OCI-LY1 (cell line): ENCODE measurements at regions not wholly inside any gene's neighbourhood (a gene's known extent, or its start where the extent isn't known, plus 50 kb on each side); places are given as distances from the start of the nearest gene placed in this dataset.

ENCODE experiments used
- EZH2 ChIP-seq: fragments of 200-600 bp; sonication (generic), shearing (Covaris generic); IDR thresholded peaks from 2 replicates; pipeline ENCODE4 v1.8.0; 2017; ENCODE audit warnings: borderline replicate concordance, mixed run types, mild to moderate bottlenecking, antibody characterized with exemption, low read length, moderate library complexity, mixed read lengths
- TF ChIP-seq, protein P1 (sequence below): fragments of 200-600 bp; sonication (generic), shearing (Covaris generic); IDR thresholded peaks from 2 replicates; pipeline ENCODE4 v1.5.1; 2017; ENCODE audit warnings: mild to moderate bottlenecking, antibody characterized with exemption, low read length, moderate library complexity, mixed read lengths

DNA sequence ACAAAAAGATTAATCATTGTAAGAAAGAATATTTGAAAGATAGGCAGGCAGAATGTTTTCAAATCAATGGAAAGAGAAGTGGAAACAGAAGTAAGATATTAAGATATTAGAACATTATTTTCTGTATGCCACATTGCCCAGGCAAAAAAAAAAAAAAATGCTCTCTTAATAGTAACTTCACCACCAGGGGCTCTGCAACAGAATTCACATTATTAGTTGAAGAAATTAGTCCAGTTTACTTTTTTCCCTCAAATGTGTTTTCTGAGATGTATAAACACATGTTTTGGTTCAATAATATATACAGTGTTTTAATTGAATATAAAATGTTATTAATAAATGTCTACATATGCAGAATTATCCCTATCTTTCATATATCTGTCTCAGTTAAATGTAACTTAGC, 78.0 kb upstream of the ADAD1 start:
- TF ChIP-seq EZH2 = no peak
- TF ChIP-seq, protein P1, sequence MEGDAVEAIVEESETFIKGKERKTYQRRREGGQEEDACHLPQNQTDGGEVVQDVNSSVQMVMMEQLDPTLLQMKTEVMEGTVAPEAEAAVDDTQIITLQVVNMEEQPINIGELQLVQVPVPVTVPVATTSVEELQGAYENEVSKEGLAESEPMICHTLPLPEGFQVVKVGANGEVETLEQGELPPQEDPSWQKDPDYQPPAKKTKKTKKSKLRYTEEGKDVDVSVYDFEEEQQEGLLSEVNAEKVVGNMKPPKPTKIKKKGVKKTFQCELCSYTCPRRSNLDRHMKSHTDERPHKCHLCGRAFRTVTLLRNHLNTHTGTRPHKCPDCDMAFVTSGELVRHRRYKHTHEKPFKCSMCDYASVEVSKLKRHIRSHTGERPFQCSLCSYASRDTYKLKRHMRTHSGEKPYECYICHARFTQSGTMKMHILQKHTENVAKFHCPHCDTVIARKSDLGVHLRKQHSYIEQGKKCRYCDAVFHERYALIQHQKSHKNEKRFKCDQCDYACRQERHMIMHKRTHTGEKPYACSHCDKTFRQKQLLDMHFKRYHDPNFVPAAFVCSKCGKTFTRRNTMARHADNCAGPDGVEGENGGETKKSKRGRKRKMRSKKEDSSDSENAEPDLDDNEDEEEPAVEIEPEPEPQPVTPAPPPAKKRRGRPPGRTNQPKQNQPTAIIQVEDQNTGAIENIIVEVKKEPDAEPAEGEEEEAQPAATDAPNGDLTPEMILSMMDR = no peak
